NCI-H2081 (cell line): ENCODE measurements at regions not wholly inside any gene's neighbourhood (a gene's known extent, or its start where the extent isn't known, plus 50 kb on each side); places are given as distances from the start of the nearest gene placed in this dataset.

Experiments used
- DNase-seq, 2 experiments: peaks; one replicate each; lab custom pipeline; 2025; lab: John Stamatoyannopoulos, UW

DNA sequence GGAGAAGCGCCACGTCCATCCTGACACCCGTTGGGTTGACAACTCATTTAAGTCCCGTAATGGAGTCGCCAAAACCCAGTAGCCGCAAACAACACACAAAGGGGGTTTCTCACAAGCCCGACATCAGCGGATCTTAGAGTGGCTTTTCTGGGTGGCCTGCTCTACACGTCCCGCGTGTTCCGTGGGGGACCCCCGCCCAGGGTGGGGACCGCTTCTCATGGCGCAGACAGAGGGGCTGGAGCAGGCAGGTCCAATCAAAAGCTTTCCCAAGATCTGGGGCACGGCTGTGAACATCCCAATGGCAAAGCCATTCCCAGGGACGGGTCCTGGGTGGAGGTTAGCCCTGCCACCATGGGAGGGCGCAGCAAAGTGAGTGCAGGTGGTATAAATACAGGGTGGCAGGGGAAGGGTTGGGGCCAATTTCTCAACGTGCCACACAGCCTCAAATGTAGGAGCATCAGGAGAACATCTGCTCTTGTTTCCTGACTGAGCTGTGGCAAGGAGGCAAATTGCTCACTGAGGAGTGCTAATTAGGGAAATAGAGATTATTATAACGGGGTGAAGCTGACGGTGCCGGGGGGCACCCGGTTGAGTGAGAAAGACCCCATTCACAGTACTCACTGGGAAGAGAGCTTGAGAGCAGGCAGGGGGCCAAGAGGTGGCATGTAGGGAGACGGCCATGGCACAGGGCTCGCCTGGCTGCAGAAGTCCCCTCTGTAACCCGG is 1447.2 kb downstream of the TBC1D22A start:
- no peak for DNase-seq

DNA sequence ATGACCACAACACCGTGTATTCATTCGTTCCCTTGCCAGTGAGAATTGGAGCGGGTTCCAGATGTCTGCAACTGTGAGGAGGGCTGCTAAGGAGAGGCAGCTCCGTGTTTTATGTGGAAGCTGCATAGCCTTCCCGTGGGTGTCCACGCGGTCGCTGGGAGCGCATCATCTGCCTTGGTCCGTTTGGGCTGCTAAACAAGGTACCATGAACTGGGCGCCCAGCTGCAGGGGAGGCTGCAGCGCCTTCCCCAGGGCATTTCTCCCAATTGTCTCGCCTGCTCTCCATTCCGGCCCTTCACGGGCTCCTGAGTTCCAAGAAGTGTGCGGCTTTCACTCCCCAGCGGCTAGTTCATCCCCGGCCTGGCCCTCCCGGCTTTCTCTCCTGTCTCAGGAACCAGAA is 1446.4 kb downstream of the TBC1D22A start:
- no peak for DNase-seq

DNA sequence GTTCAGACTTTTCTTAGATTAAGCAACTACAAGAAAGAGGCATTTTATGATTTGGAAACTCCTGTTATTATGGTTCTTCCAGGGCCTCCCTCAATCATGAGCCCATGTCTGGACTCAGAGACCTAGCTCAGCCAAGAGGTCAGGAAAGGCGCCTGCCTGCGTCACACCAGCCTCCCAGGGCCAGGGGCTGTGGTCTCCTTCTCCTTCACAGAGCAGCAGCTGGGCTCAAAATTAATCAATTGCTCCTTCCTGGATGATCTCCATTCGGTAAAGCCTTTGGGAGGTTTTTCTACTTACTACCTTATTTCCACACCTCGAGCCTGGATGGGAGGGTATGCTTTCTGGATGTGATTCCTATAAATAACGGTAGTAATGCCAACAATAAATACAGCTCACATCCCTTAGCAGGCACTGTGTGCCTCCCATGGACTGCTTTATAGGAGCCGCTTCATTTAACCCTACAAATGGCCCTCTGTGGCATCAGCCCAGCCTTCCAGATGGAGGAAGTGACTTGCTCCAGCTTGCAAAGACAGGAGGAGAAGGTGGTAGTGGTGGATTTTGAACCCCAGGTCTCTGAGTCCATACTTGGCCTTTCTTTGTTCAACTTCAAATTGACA is 1445.6 kb downstream of the TBC1D22A start:
- no peak for DNase-seq

DNA sequence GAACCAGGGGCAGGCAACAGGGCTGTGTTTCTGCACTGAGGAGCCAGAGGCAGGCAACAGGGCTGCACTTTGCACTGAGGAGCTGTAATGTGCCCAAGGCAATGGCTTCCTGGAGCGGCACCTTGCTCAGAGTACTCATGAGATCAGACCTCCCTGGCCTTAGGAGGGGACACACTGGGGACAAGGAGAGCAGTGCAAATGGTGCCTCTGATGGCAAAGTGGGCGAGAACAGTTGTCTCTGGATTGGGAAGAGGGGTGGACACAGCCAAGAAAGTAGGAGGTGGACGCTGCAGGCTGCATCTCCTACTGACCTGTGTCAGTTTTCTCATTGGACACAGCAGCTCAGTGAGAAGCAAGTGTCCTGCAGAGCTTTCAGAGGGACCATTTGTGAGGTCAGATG is 1443.3 kb downstream of the TBC1D22A start:
- no peak for DNase-seq

DNA sequence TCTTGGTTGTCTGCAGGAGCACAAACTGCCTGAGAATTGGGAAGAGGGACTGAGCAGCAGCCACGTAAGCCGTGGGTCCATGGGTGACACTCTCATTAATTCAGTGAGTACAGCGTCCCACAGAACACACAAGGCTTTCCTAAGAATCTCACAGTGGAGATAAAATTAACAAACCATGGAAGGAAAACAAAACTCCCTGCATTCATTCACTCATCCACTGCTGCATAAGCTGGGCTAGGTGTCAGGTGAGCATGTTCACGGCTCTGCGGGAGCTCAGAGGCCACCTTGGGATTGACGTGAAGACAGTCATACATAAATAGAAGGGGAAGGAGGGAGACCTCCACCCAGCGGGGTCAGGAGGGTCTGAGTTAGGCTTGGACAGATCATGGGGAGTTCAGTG is 1442.7 kb downstream of the TBC1D22A start:
- DNase-seq = no peak

DNA sequence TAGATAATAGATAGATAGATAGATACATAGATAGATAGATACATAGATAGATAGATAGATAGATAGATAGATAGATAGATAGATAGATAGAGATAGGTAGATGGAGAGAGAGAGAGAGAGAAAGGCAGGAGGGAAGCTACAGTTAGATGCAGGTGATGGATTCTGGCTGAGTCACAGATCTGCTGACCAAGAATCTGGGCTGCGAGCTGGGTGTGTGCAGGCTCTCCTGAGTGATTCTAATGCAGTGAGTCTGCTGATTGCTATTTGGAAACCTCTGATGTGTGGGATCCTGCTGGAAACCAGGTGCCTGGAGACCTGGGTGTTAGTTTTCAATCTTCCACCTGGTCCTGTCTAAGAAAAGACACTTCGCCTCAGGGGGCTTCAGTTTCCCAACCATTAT is 1441.8 kb downstream of the TBC1D22A start:
- DNase-seq = no peak

DNA sequence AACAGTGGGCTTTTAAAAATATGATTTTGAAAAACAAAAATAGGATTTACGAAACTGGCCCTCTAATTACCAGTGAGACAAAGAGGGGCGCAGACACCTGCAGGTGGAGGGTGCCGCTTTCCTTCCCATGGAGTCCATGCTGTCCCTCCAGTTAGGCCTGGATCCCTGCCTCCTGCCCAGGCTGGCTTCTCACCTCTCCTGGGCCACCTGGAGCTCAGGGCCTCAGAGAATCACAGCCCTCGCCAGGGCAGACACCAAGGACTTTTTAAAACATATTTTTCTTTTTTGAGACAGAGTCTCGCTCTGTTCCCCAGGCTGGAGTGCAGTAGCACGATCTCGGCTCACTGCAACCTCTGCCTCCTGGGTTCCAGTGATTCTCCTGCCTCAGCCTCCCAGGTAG is 1437.2 kb downstream of the TBC1D22A start:
- no peak for DNase-seq

DNA sequence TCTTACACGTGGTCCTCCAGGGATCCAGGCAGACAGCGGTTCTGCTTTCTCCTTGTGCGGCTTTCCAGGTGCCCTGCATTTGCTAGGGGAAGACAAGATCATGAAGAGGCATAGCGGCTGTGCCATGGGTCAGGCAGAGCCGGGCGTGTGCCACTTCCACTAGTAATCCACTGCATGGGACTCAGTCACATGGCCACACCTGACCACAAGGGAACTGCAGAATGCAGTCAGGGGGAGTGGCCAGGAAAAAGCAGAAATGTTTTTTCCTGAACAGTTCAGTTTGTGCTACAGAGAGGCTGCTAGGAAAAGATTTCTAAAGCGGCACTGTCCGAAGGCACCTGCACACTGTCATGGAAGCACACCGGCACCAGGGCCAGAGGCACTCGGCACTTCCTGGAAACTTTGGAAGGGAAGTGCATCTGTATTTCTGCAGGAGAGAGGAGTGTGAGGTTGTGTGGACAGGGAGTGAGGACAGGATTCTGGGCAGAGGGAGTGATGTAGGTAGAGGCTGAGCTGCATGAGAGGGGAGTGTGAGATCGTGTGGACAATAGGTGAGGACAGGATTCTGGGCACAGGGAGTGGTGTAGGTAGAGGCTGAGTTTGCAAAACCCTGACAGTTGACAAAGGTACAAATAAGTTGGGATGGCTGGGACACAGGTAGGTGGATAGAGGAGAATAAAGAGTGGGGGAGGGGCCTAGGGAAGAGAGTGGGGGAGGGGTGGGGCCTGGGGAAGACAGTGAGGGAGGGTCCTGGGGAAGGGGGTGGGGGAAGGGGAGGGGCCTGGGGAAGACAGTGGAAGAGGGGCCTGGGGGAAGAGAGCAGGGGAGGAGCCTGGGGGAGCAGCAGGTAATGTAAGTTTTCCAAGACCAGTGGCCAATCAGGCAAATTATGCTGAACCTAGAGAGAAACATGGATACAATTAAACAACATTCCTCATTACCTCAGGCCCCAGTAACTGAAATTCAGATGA is 1436.3 kb downstream of the TBC1D22A start:
- no peak for DNase-seq

DNA sequence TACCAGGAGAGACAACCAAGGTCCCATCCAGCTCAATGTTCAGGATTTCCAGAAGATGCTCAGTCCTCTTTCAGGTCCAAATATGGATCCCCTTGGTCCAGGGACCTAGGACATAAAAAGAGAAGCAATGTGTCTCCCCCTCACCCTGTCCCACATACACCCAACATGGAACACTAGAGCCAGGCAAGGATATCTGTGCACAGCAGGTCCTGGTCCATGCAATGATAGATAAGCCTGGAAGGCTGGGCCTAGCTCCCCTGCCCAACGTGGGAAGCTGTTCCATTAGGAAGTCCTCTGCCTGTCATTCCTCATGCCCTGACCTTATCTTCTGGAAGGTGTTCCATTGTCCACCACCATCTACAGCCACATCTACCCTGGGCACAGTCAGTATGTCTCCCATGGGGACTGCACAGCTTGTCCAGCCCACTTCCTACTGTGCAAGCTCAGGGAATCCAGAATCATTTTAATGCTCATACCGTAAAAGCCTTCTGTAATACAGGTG is 1434.8 kb downstream of the TBC1D22A start:
- DNase-seq = no peak

DNA sequence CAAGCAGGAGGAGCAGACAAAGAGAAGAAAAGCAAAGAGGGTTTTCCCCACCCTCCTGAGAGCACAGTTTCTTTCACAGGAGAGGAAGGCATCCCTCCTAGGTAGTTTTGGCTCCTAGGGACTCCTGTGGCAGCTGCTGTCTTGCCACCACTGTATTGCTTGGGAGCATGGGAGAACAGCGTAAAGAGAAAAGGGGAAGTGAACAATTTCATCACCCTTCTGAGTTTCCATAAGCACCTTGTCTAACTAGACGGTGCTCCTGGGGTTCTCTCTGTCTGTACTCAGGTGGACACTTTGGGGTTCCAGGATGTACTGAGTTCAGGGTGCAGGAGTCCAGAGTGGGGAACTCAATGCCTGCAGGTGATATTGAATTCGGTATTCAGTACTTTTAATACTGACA is 1430.5 kb downstream of the TBC1D22A start:
- DNase-seq = no peak

DNA sequence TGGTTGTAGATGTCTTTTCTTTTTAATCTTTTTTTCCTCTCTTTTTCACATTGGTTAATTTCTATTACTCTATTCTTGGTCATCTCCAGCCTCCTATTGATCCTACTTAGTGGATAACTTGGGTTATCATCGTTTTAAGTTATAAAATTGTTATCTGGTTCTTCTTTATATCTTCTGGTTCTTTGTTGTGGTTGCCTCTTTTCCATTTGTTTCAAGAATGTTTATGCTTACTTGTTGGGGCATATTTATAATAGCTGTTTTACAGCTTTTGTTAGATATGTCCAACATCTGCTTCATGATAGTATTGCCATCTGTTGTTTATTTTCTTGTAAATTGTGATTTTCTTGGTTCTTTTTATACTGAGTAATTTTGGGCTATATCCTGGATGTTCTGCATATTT is 1429.6 kb downstream of the TBC1D22A start:
- DNase-seq = no peak

DNA sequence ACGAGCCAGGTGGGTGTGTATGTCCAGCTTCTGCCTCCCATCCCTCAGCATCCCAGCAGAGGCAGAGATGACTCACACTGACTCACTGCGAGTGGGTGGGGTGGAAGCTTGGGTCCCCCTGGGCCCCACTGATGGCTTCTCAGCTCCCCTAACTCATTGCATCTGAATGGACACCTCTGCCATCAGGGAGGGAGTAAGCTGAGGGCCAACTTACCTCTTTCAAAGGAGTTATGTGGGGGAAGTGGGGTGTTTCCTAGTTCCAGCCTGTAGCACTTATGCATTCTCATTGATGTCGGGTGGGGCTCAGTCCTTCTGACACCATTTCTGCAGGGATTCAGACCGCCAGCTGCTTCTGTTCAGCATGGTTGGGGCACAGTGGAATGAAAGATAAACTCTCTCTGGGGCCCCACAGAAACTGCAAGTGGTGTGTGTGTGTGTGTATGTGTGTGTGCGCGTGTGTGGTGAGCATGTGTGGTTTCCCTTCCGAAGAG is 1425.8 kb downstream of the TBC1D22A start:
- DNase-seq = no peak

DNA sequence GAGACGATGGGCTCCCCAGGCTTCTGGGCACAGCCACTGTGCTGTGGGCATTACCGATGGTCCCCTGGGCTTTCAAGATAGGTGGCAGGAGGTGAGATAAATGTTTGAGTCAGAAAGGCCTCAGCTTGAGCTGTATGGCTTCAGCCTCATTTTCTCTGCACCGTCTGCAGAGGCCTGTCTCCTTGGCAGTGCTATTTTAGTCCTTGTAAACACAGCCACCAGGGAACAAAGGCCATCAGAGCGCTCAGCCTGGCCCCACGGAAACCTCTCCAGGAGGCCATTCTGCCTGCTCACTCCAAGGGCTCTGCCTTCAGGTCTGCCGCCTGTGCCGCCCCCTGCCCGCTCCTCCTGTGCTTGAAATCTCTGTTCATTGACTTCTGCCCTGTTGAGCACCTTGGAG is 1424.9 kb downstream of the TBC1D22A start:
- no peak for DNase-seq

DNA sequence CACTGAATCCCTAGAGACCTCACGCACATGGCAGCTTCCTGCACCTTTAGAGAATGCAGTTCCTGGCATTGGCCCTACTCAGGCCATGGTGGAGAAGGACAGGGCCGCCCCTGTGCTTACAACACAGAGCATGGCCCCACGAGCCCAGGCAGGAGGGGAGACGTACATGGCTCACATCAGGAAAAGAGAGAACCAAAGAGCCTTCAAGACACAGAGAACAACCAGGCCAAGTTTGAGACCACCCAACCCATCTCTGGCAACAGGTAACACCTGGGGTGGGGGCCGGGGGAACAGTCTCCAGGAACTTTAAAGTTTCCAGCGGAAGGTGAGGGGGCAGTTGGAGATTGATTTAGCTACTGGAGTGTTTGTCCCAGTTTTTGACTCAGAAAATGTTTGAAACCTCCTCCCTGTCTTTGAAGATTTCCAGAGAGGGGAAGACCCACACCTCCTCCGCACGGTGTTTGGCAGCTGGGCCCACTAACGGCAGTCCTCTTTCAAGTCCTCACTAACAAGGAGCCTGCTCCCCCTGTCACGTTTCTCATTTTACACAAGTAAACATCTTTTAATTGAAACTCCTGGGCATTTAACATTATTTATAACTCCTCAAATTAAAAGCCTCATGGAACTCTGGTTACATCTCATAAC is 1423.8 kb downstream of the TBC1D22A start:
- no peak for DNase-seq

DNA sequence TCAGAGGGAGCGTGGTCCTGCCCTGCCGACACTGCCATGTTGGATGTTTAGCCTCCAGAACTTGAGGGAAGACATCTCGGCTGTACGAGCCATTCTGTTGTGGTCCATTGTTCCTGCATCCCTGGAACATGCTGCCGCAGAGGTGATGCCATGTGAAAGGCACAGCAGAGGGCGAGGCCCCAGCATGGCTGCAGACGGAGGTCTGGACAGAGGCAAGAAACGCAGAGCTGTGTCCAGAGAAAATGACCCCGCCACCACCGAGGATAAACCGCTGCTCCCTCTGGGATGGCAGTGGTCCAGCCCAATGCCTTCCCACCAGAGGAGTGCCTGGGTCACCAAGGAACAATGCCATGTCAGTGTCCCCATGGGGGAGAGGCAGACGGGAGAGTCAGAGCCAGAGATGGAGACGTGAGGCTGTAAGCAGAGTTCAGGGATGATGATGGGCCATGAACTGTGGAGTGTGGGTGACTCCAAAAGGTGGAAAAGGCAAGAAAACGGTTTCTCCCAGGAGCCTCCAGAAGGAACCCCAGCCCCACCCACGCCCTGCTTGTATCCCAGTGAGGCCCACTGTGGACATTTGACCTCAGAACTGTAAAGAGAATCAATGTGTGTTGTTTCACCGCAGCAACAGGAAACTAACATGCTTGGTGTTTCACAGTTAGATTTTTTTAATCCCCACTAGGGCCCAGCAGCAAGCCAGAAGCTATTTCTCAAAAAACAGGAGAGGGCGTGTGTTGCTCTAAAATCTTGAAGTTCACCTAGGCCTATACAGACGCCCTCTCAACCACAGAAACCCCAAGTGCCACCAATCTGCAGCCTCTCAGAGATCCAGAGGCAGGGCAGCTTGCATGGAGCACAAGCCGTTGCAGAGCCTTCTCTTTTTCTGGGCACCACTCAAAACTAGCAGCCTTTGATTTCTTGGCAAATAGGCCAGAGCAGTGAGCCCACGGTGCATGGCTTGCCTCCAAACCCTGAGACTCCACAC is 1422.9 kb downstream of the TBC1D22A start:
- DNase-seq = no peak

DNA sequence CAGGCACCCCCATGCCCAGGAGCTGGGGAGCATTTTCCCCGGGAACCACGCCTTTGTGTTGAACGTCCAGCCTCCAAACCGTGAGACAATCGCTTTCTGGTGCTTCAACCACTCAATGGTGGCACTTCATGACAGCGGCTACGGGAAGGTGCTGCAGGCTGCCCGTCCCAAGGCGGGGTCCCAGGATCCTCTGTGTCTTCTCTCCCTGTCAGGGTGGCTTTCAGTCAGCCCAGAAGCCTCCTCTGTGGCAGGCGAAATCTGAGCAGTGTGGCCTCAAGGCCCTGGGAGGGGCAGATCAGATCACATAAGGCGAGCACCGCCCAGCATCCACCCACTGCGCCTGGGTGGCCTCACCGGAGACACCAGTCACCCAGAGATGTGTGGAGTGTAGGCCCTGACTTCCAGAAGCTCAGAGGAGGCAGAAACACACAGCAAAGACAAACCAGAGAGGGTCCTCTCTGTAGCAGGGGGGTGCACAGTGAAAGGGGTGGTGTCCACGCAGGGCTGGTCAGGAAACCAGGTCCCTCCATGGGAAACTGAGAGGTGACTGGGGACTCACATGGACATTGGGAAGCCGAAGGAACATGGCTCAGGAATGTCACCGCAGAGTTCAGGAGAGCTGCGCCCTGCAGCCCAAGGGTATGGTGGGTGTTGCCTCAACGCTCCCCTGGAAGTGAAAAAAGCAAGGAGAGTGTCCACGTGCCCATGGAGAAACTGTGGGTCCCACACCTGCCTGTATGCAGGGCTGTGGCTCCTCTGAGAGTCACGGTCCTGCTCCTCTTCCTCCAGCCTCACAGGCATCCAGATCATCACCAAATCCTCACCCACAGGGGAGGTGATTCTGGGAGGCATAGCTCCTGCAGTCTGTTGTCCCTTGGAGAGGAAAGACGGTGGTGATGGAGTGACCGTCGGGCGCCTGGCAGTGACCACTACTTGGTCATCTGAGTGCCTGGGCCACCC is 1420.7 kb downstream of the TBC1D22A start:
- no peak for DNase-seq

DNA sequence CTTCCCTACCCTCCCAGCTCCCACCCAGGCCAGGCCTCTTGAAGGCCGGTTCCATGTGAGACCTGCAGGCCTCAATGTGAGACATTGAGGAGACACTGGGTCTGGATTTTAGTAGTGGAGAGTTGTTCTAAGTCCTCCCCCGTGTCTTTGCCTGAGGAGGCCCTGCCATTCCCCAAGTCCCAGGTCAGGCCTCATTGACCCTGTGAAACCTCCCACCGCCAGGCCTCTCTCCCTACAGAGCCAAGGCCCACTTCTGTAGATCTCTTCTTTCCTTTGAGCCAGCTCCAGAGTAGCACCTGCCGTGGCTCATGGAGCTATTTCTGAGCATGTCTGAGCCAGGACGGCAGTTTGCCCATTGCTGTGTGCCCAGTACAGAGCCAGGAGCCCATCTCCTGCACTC is 1419.6 kb downstream of the TBC1D22A start:
- no peak for DNase-seq

DNA sequence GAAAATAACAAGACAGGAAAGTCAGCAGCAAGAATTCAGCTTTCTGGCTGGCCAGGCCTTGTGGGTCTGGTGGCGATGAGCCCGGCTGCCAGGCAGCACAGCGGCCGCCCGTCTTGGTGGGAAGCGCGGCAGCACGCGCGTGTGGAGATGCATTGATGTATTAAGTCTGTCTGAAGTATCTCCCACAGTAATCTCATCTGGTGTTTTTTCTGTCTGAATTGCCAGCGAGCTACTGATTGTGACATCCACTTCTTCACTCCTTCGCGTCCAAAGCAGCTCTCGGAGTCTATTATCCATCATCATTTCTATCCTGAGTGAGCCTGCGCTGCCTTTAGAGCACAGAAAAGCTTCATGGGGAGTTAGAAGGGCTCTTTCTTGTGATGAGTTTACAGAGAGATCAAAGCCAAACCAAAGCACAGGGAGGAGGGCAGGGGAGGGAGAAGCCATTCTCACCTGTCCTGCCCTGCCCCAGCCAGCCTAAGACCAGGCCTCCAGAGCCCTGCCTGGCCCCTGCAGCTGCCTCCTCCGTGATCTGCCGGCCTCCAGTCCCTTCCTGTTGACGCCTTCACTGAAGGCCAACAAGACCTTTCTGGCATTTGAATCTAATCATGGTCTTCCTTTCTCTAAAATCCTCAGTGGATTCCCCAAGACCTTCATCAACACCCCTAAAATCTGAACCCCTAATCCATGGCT is 1419.0 kb downstream of the TBC1D22A start:
- DNase-seq = no peak

DNA sequence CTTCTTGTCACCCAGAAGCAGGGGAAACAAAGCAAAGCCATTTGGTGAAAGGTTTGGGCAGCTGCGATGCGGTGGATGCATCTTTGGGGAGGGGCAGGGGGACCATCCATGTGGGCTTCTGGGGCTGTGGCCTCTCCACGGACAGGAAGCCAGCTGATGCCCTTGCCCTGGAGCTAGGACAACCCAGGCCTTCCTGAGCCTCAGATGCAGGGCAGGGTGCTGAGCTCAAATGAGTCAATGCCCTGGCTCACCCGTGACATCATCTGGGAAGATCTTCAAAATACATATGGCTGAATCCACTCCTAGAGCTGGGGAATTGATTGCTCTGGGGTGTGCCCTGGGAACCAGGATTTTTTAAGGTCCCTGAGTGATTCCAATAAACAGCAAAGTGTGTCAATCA is 1418.2 kb downstream of the TBC1D22A start:
- DNase-seq = no peak
